ENCODE measurements at regions not wholly inside any gene's neighbourhood (a gene's known extent, or its start where the extent isn't known, plus 50 kb on each side); places are given as distances from the start of the nearest gene placed in this dataset.

GRCh38 chr1:29958271-29958670 is 721.9 kb downstream of the PTPRU start:
- H3K4me3 ChIP-seq (ENCODE audit: low read length in 2 of 2), result no peak overlapping the region
- H3K27me3 ChIP-seq (ENCODE audit: control insufficient read depth in 1 of 2, insufficient read depth in 2 of 2, low read length in 2 of 2), result peaks cover 6 to 18% of the 10 kb centered on the region in 2 donors
- H3K9ac ChIP-seq (ENCODE audit: low read length in 2 of 2), result no peak overlapping the region
- H3K4me1 ChIP-seq (ENCODE audit: control insufficient read depth, insufficient read depth, low read length), result no peaks in the 10 kb centered on the region
- peaks cover 0 to 4% of the 10 kb centered on the region in 2 donors for H3K9me3 ChIP-seq (ENCODE audit: control insufficient read depth in 2 of 2, low read length in 2 of 2)
- H3K36me3 ChIP-seq (ENCODE audit: control insufficient read depth in 2 of 2, insufficient read depth in 2 of 2, low read length in 2 of 2), result no peaks in the 10 kb centered on the region
- H3K27ac ChIP-seq (ENCODE audit: low read length), result no peak overlapping the region

- Histone ChIP-seq H3K9me3 (ENCODE audit: control insufficient read depth in 2 of 2, low read length in 2 of 2) (peaks cover 0 to 5% of the 10 kb centered on the region in 2 donors), H3K4me3 (ENCODE audit: low read length in 2 of 2) (no peak overlapping the region), H3K27me3 (ENCODE audit: control insufficient read depth in 1 of 2, insufficient read depth in 2 of 2, low read length in 2 of 2) (peaks cover 3 to 12% of the 10 kb centered on the region in 2 donors), H3K36me3 (ENCODE audit: control insufficient read depth in 2 of 2, insufficient read depth in 2 of 2, low read length in 2 of 2) (no peaks in the 10 kb centered on the region), H3K27ac (ENCODE audit: low read length) (no peak overlapping the region), H3K4me1 (ENCODE audit: control insufficient read depth, insufficient read depth, low read length) (no peaks in the 10 kb centered on the region), H3K9ac (ENCODE audit: low read length in 2 of 2) (no peak overlapping the region)
Observed at GRCh38 chr1:29956349-29957030, 720.2 kb downstream of the PTPRU start.

- Histone ChIP-seq H3K36me3 (ENCODE audit: control insufficient read depth in 2 of 2, insufficient read depth in 2 of 2, low read length in 2 of 2) (no peaks in the 10 kb centered on the region), H3K27ac (ENCODE audit: low read length) (no peak overlapping the region), H3K9ac (ENCODE audit: low read length in 2 of 2) (no peak overlapping the region), H3K4me1 (ENCODE audit: control insufficient read depth, insufficient read depth, low read length) (no peaks in the 10 kb centered on the region), H3K27me3 (ENCODE audit: control insufficient read depth in 1 of 2, insufficient read depth in 2 of 2, low read length in 2 of 2) (peaks cover 0 to 7% of the 10 kb centered on the region in 2 donors), H3K4me3 (ENCODE audit: low read length in 2 of 2) (no peak overlapping the region), H3K9me3 (ENCODE audit: control insufficient read depth in 2 of 2, low read length in 2 of 2) (peaks cover 3 to 15% of the 10 kb centered on the region in 2 donors)
Observed at GRCh38 chr1:29954591-29954990, 718.3 kb downstream of the PTPRU start.

GRCh38 chr1:29953961-29954360 is 717.6 kb downstream of the PTPRU start:
- H3K27ac ChIP-seq (ENCODE audit: low read length), result no peak overlapping the region
- peaks cover 3 to 15% of the 10 kb centered on the region in 2 donors for H3K9me3 ChIP-seq (ENCODE audit: control insufficient read depth in 2 of 2, low read length in 2 of 2)
- H3K36me3 ChIP-seq (ENCODE audit: control insufficient read depth in 2 of 2, insufficient read depth in 2 of 2, low read length in 2 of 2), result no peaks in the 10 kb centered on the region
- H3K4me1 ChIP-seq (ENCODE audit: control insufficient read depth, insufficient read depth, low read length), result no peaks in the 10 kb centered on the region
- no peak overlapping the region for H3K4me3 ChIP-seq (ENCODE audit: low read length in 2 of 2)
- H3K27me3 ChIP-seq (ENCODE audit: control insufficient read depth in 1 of 2, insufficient read depth in 2 of 2, low read length in 2 of 2), result peaks cover 0 to 5% of the 10 kb centered on the region in 2 donors
- no peak overlapping the region for H3K9ac ChIP-seq (ENCODE audit: low read length in 2 of 2)

- Histone ChIP-seq H3K27ac (ENCODE audit: low read length) (no peak overlapping the region), H3K9ac (ENCODE audit: low read length in 2 of 2) (no peak overlapping the region), H3K36me3 (ENCODE audit: control insufficient read depth in 2 of 2, insufficient read depth in 2 of 2, low read length in 2 of 2) (no peaks in the 10 kb centered on the region), H3K4me3 (ENCODE audit: low read length in 2 of 2) (no peak overlapping the region), H3K9me3 (ENCODE audit: control insufficient read depth in 2 of 2, low read length in 2 of 2) (peaks cover 3 to 11% of the 10 kb centered on the region in 2 donors), H3K27me3 (ENCODE audit: control insufficient read depth in 1 of 2, insufficient read depth in 2 of 2, low read length in 2 of 2) (peaks cover 8 to 18% of the 10 kb centered on the region in 2 donors), H3K4me1 (ENCODE audit: control insufficient read depth, insufficient read depth, low read length) (no peaks in the 10 kb centered on the region)
Observed at GRCh38 chr1:29949676-29950075, 713.4 kb downstream of the PTPRU start.

GRCh38 chr1:29948581-29948980 is 712.3 kb downstream of the PTPRU start:
- H3K27ac ChIP-seq (ENCODE audit: low read length), result no peak overlapping the region
- no peaks in the 10 kb centered on the region for H3K4me1 ChIP-seq (ENCODE audit: control insufficient read depth, insufficient read depth, low read length)
- no peak overlapping the region for H3K9ac ChIP-seq (ENCODE audit: low read length in 2 of 2)
- H3K4me3 ChIP-seq (ENCODE audit: low read length in 2 of 2), result no peak overlapping the region
- H3K27me3 ChIP-seq (ENCODE audit: control insufficient read depth in 1 of 2, insufficient read depth in 2 of 2, low read length in 2 of 2), result peaks cover 8 to 18% of the 10 kb centered on the region in 2 donors
- no peaks in the 10 kb centered on the region for H3K36me3 ChIP-seq (ENCODE audit: control insufficient read depth in 2 of 2, insufficient read depth in 2 of 2, low read length in 2 of 2)
- peaks cover 3 to 11% of the 10 kb centered on the region in 2 donors for H3K9me3 ChIP-seq (ENCODE audit: control insufficient read depth in 2 of 2, low read length in 2 of 2)

- no peaks in the 10 kb centered on the region for H3K4me1 ChIP-seq (ENCODE audit: control insufficient read depth, insufficient read depth, low read length)
- no peak overlapping the region for H3K27ac ChIP-seq (ENCODE audit: low read length)
- H3K4me3 ChIP-seq (ENCODE audit: low read length in 2 of 2), result no peak overlapping the region
- H3K27me3 ChIP-seq (ENCODE audit: control insufficient read depth in 1 of 2, insufficient read depth in 2 of 2, low read length in 2 of 2), result peaks cover 11 to 28% of the 10 kb centered on the region in 2 donors
- peaks cover 3 to 5% of the 10 kb centered on the region in 2 donors for H3K9me3 ChIP-seq (ENCODE audit: control insufficient read depth in 2 of 2, low read length in 2 of 2)
- no peak overlapping the region for H3K9ac ChIP-seq (ENCODE audit: low read length in 2 of 2)
- no peaks in the 10 kb centered on the region for H3K36me3 ChIP-seq (ENCODE audit: control insufficient read depth in 2 of 2, insufficient read depth in 2 of 2, low read length in 2 of 2)
Observed at GRCh38 chr1:29946057-29946456, 709.7 kb downstream of the PTPRU start.

GRCh38 chr1:29945426-29945825 is 709.1 kb downstream of the PTPRU start:
- H3K27me3 ChIP-seq (ENCODE audit: control insufficient read depth in 1 of 2, insufficient read depth in 2 of 2, low read length in 2 of 2), result peaks cover 11 to 28% of the 10 kb centered on the region in 2 donors
- H3K4me3 ChIP-seq (ENCODE audit: low read length in 2 of 2), result no peak overlapping the region
- peaks cover 0 to 3% of the 10 kb centered on the region in 2 donors for H3K9me3 ChIP-seq (ENCODE audit: control insufficient read depth in 2 of 2, low read length in 2 of 2)
- no peaks in the 10 kb centered on the region for H3K36me3 ChIP-seq (ENCODE audit: control insufficient read depth in 2 of 2, insufficient read depth in 2 of 2, low read length in 2 of 2)
- H3K27ac ChIP-seq (ENCODE audit: low read length), result no peak overlapping the region
- H3K9ac ChIP-seq (ENCODE audit: low read length in 2 of 2), result no peak overlapping the region
- H3K4me1 ChIP-seq (ENCODE audit: control insufficient read depth, insufficient read depth, low read length), result no peaks in the 10 kb centered on the region

GRCh38 chr1:29944253-29944905 is 708.1 kb downstream of the PTPRU start:
- no peak overlapping the region for H3K27ac ChIP-seq (ENCODE audit: low read length)
- H3K4me1 ChIP-seq (ENCODE audit: control insufficient read depth, insufficient read depth, low read length), result no peaks in the 10 kb centered on the region
- no peak overlapping the region for H3K4me3 ChIP-seq (ENCODE audit: low read length in 2 of 2)
- no peak overlapping the region for H3K9ac ChIP-seq (ENCODE audit: low read length in 2 of 2)
- peaks cover 11 to 28% of the 10 kb centered on the region in 2 donors for H3K27me3 ChIP-seq (ENCODE audit: control insufficient read depth in 1 of 2, insufficient read depth in 2 of 2, low read length in 2 of 2)
- no peaks in the 10 kb centered on the region for H3K9me3 ChIP-seq (ENCODE audit: control insufficient read depth in 2 of 2, low read length in 2 of 2)
- H3K36me3 ChIP-seq (ENCODE audit: control insufficient read depth in 2 of 2, insufficient read depth in 2 of 2, low read length in 2 of 2), result no peaks in the 10 kb centered on the region

- Histone ChIP-seq H3K27ac (ENCODE audit: low read length) (no peak overlapping the region), H3K9me3 (ENCODE audit: control insufficient read depth in 2 of 2, low read length in 2 of 2) (no peaks in the 10 kb centered on the region), H3K27me3 (ENCODE audit: control insufficient read depth in 1 of 2, insufficient read depth in 2 of 2, low read length in 2 of 2) (peaks cover 7 to 25% of the 10 kb centered on the region in 2 donors), H3K9ac (ENCODE audit: low read length in 2 of 2) (no peak overlapping the region), H3K4me1 (ENCODE audit: control insufficient read depth, insufficient read depth, low read length) (no peaks in the 10 kb centered on the region), H3K36me3 (ENCODE audit: control insufficient read depth in 2 of 2, insufficient read depth in 2 of 2, low read length in 2 of 2) (no peaks in the 10 kb centered on the region), H3K4me3 (ENCODE audit: low read length in 2 of 2) (no peak overlapping the region)
Observed at GRCh38 chr1:29943034-29943433, 706.7 kb downstream of the PTPRU start.

GRCh38 chr1:29939079-29939478 is 702.8 kb downstream of the PTPRU start:
- Histone ChIP-seq H3K9ac (ENCODE audit: low read length in 2 of 2) (no peak overlapping the region), H3K4me3 (ENCODE audit: low read length in 2 of 2) (no peak overlapping the region), H3K4me1 (ENCODE audit: control insufficient read depth, insufficient read depth, low read length) (no peaks in the 10 kb centered on the region), H3K27me3 (ENCODE audit: control insufficient read depth in 1 of 2, insufficient read depth in 2 of 2, low read length in 2 of 2) (peaks cover 3 to 10% of the 10 kb centered on the region in 2 donors), H3K9me3 (ENCODE audit: control insufficient read depth in 2 of 2, low read length in 2 of 2) (no peaks in the 10 kb centered on the region), H3K36me3 (ENCODE audit: control insufficient read depth in 2 of 2, insufficient read depth in 2 of 2, low read length in 2 of 2) (no peaks in the 10 kb centered on the region), H3K27ac (ENCODE audit: low read length) (no peak overlapping the region)
